ENCODE measurements at regions not wholly inside any gene's neighbourhood (a gene's known extent, or its start where the extent isn't known, plus 50 kb on each side); places are given as distances from the start of the nearest gene placed in this dataset.

- no peak for DNase-seq
Measured at GRCh38 chr3:94875149-94875548, 812.3 kb downstream of the NSUN3 start.

GRCh38 chr3:94887065-94887464, 824.2 kb downstream of the NSUN3 start:
- no peak for DNase-seq

- no peak for DNase-seq
Measured at GRCh38 chr3:94896994-94897393, 834.1 kb downstream of the NSUN3 start.

GRCh38 chr3:94904156-94904674, 841.4 kb downstream of the NSUN3 start:
- no peak for DNase-seq

GRCh38 chr3:94909726-94910125, 846.9 kb downstream of the NSUN3 start:
- DNase-seq: no peak

- no peak for DNase-seq
Measured at GRCh38 chr3:94912656-94913055, 849.8 kb downstream of the NSUN3 start.

- DNase-seq: no peak
Measured at GRCh38 chr3:94927175-94927574, 864.3 kb downstream of the NSUN3 start.

- DNase-seq: no peak
Measured at GRCh38 chr3:94928921-94929320, 866.1 kb downstream of the NSUN3 start.

GRCh38 chr3:94935738-94936580, 873.1 kb downstream of the NSUN3 start:
- no peak for DNase-seq

GRCh38 chr3:94937980-94938379, 875.1 kb downstream of the NSUN3 start:
- no peak for DNase-seq

GRCh38 chr3:94946683-94947082, 883.8 kb downstream of the NSUN3 start:
- DNase-seq: no peak

- DNase-seq: no peak
Measured at GRCh38 chr3:94961423-94962100, 898.7 kb downstream of the NSUN3 start.

- no peak for DNase-seq
Measured at GRCh38 chr3:94965867-94966475, 903.1 kb downstream of the NSUN3 start.

GRCh38 chr3:94967196-94967595, 904.3 kb downstream of the NSUN3 start:
- no peak for DNase-seq

- DNase-seq: no peak
Measured at GRCh38 chr3:94968519-94968918, 905.7 kb downstream of the NSUN3 start.

GRCh38 chr3:94972066-94972465, 909.2 kb downstream of the NSUN3 start:
- no peak for DNase-seq

GRCh38 chr3:94978084-94978483, 915.2 kb downstream of the NSUN3 start:
- DNase-seq: no peak

GRCh38 chr3:94985778-94986177, 922.9 kb downstream of the NSUN3 start:
- no peak for DNase-seq

GRCh38 chr3:94990952-94991705, 928.3 kb downstream of the NSUN3 start:
- no peak for DNase-seq

- no peak for DNase-seq
Measured at GRCh38 chr3:94996743-94997142, 933.9 kb downstream of the NSUN3 start.

GRCh38 chr3:95002438-95003046, 939.7 kb downstream of the NSUN3 start:
- no peak for DNase-seq

- no peak for DNase-seq
Measured at GRCh38 chr3:95028688-95029087, 965.8 kb downstream of the NSUN3 start.

GRCh38 chr3:95029644-95030043, 966.8 kb downstream of the NSUN3 start:
- DNase-seq: no peak

Data from NCI-H2227 treated with DMSO at 0.1 percent for 48 hours (cell line).